Fibroblast of pulmonary artery (primary cell): ENCODE measurements at regions not wholly inside any gene's neighbourhood (a gene's known extent, or its start where the extent isn't known, plus 50 kb on each side); places are given as distances from the start of the nearest gene placed in this dataset.

ENCODE experiments used
- DNase-seq: peaks from one replicate; pipeline ENCODE4 v3.0.0-alpha.2; 2010; ENCODE audit warnings: low read depth
- H3K4me3 ChIP-seq: replicated peaks from 2 replicates; pipeline ENCODE4 v1.5.1; 2011; ENCODE audit warnings: low read depth, mild to moderate bottlenecking, control low read depth, low read length, moderate library complexity
- CTCF ChIP-seq: IDR thresholded peaks from 2 replicates; pipeline ENCODE4 v1.5.1; 2011; ENCODE audit warnings: mild to moderate bottlenecking, control low read depth, low read length, inconsistent platforms; ENCODE audit errors: missing control alignments

GRCh38 chr5:66513130-66513529 lies 83.1 kb upstream of the MAST4 start:
- DNase-seq: no peak
- H3K4me3 ChIP-seq: no peak overlapping the region
- TF ChIP-seq CTCF: no peak

GRCh38 chr5:66515209-66515608 lies 81.0 kb upstream of the MAST4 start:
- no peak for TF ChIP-seq CTCF
- no peak overlapping the region for H3K4me3 ChIP-seq
- DNase-seq: no peak

GRCh38 chr5:66516550-66516949 lies 79.6 kb upstream of the MAST4 start:
- DNase-seq: no peak
- TF ChIP-seq CTCF: no peak

GRCh38 chr5:66517351-66517750 lies 78.8 kb upstream of the MAST4 start:
- TF ChIP-seq CTCF: no peak
- DNase-seq: no peak
- no peak overlapping the region for H3K4me3 ChIP-seq

More at GRCh38 chr5:66516550-66516949, 79.6 kb upstream of the MAST4 start:
- no peak overlapping the region for H3K4me3 ChIP-seq

- TF ChIP-seq CTCF: no peak
- no peak for DNase-seq
- H3K4me3 ChIP-seq: no peak overlapping the region
Measured at GRCh38 chr5:66518052-66518451, 78.1 kb upstream of the MAST4 start.

- no peak overlapping the region for H3K4me3 ChIP-seq
- TF ChIP-seq CTCF: no peak
- DNase-seq: peak; percentile 78
Measured at GRCh38 chr5:66518753-66519152, 77.4 kb upstream of the MAST4 start.

GRCh38 chr5:66519626-66520025 lies 76.6 kb upstream of the MAST4 start:
- no peak overlapping the region for H3K4me3 ChIP-seq
- no peak for TF ChIP-seq CTCF
- DNase-seq: no peak
